ENCODE measurements at regions not wholly inside any gene's neighbourhood (a gene's known extent, or its start where the extent isn't known, plus 50 kb on each side); places are given as distances from the start of the nearest gene placed in this dataset.

- TF ChIP-seq ISL1 (CRISPR knock-in tag; IDR thresholded peaks at IDR 0.05), result no peak
- no peak for TF ChIP-seq PATZ1 (CRISPR knock-in tag; IDR thresholded peaks at IDR 0.05; ENCODE audit: borderline replicate concordance)
- no peak for TF ChIP-seq ZC3H10 (CRISPR knock-in tag; IDR thresholded peaks at IDR 0.05)
- TF ChIP-seq POU6F1 (CRISPR knock-in tag; IDR thresholded peaks at IDR 0.05; ENCODE audit: borderline replicate concordance, low read depth), result no peak
- no peak for TF ChIP-seq TOX (CRISPR knock-in tag; IDR thresholded peaks at IDR 0.05; ENCODE audit: borderline replicate concordance)
- no peak for TF ChIP-seq CREB5 (CRISPR knock-in tag; IDR thresholded peaks at IDR 0.05; ENCODE audit: low read depth)
Observed at GRCh38 chr19:31955884-31956283, 389.5 kb upstream of the ZNF507 start.
